ENCODE measurements at regions not wholly inside any gene's neighbourhood (a gene's known extent, or its start where the extent isn't known, plus 50 kb on each side); places are given as distances from the start of the nearest gene placed in this dataset.

DNA sequence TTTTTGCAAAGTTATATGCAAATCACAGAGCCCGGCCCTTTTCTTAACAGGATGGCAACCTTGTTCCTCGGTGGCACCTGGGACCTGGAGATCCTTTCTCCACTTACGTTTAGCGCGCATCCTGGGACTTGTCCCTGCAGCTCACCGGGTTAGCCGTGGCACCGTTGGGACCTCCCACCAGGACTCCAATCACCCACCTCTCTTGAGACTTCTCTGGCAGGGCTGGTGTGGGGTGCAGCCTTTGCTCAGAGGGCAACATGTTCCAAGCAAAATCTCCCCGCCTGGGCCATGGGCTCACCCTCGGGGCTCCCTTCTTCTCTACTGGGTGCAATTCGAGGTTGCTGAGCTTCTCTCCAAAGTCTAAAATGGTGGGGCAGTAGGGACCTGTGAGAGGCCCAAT is 211.9 kb upstream of the UMPS start:
- Mint-ChIP-seq H3K4me1 (no peaks in the 10 kb centered on the region), H3K9me3 (no peaks in the 10 kb centered on the region)

DNA sequence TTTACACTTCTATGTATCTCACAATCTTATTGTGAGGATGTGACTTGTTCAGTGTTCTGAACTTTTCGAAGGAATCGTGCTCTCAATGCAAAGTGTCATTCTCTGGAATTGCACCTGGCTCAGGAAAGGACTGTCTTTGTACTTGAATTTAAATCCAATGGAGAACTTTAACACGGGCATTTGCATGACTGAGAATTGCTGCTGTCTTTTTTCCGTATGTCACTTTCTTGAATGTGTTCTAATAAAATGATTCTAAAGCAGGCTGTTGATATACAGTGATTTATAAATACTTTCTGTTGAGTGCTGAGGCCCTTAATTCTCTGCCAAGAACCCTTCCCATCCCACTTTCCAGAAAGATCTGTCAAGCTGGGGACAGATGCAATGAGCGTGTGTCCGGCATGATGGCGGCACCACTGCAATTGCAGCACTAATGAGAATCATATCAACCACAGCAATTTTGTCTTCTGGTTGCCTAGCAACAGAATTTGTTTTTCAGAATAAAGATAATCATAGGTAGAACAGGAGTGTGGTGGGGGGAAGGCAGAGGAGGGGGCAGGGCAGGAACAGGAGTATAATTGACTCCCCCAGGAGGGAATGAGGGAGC is 210.6 kb upstream of the UMPS start:
- no peak for ATAC-seq
- H3K9me3 Mint-ChIP-seq = no peaks in the 10 kb centered on the region
- H3K27me3 Mint-ChIP-seq = peaks cover 29% of the 10 kb centered on the region
- H3K36me3 Mint-ChIP-seq = no peaks in the 10 kb centered on the region
- no peaks in the 10 kb centered on the region for H3K4me1 Mint-ChIP-seq
- no peak overlapping the region for H3K4me3 Mint-ChIP-seq
- no peak overlapping the region for H3K27ac Mint-ChIP-seq

More for the DNA sequence above, 211.9 kb upstream of the UMPS start:
- Mint-ChIP-seq H3K36me3 (no peaks in the 10 kb centered on the region), H3K27me3 (peaks cover 34% of the 10 kb centered on the region), H3K4me3 (no peak overlapping the region), H3K27ac (no peak overlapping the region)
- no peak for ATAC-seq

DNA sequence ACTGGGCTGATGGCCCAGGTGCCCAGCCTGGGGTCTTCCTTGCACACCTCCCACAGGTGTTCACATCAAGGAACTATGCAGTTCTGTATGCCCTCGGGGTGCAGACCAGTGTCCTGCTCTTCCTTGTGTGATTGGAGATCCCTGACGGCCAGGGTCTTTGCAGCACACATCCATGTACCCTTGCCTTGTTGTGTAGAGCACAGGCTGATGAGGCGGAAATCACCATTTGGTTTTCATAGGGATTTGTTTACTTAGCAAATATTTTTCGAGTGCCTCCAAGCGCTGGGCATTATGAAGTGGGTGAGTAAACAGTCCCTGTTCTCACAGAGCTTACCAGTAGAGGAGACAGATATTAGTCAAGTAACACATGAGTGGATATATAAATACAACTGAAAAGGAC is 209.3 kb upstream of the UMPS start:
- no peak for ATAC-seq
- Mint-ChIP-seq H3K4me1 (no peaks in the 10 kb centered on the region), H3K9me3 (peaks cover 5% of the 10 kb centered on the region), H3K4me3 (no peak overlapping the region), H3K36me3 (no peaks in the 10 kb centered on the region), H3K27me3 (peaks cover 29% of the 10 kb centered on the region), H3K27ac (no peak overlapping the region)

GRCh38 chr3:124522082-124522625 is 208.1 kb upstream of the UMPS start:
- no peak for ATAC-seq
- H3K36me3 Mint-ChIP-seq = no peaks in the 10 kb centered on the region
- H3K27me3 Mint-ChIP-seq = peaks cover 35% of the 10 kb centered on the region
- H3K9me3 Mint-ChIP-seq = peaks cover 5% of the 10 kb centered on the region
- no peaks in the 10 kb centered on the region for H3K4me1 Mint-ChIP-seq
- H3K4me3 Mint-ChIP-seq = no peak overlapping the region
- H3K27ac Mint-ChIP-seq = no peak overlapping the region

- Mint-ChIP-seq H3K4me3 (no peak overlapping the region), H3K36me3 (no peaks in the 10 kb centered on the region), H3K27ac (no peak overlapping the region), H3K9me3 (peaks cover 5% of the 10 kb centered on the region), H3K27me3 (peaks cover 24% of the 10 kb centered on the region), H3K4me1 (no peaks in the 10 kb centered on the region)
- ATAC-seq = no peak
These were observed 203.7 kb upstream of the UMPS start for GRCh38 chr3:124526601-124527000.

- no peak overlapping the region for H3K4me3 Mint-ChIP-seq
- no peaks in the 10 kb centered on the region for H3K4me1 Mint-ChIP-seq
- H3K27me3 Mint-ChIP-seq = peaks cover 34% of the 10 kb centered on the region
- H3K27ac Mint-ChIP-seq = no peak overlapping the region
- ATAC-seq = no peak
- peaks cover 4% of the 10 kb centered on the region for H3K9me3 Mint-ChIP-seq
- H3K36me3 Mint-ChIP-seq = no peaks in the 10 kb centered on the region
These were observed 200.3 kb upstream of the UMPS start for GRCh38 chr3:124529826-124530571.

- Mint-ChIP-seq H3K36me3 (no peaks in the 10 kb centered on the region), H3K4me3 (no peak overlapping the region), H3K4me1 (no peaks in the 10 kb centered on the region), H3K9me3 (no peaks in the 10 kb centered on the region), H3K27me3 (peaks cover 34% of the 10 kb centered on the region), H3K27ac (no peak overlapping the region)
- ATAC-seq = no peak
These were observed 199.3 kb upstream of the UMPS start for GRCh38 chr3:124530916-124531315.

DNA sequence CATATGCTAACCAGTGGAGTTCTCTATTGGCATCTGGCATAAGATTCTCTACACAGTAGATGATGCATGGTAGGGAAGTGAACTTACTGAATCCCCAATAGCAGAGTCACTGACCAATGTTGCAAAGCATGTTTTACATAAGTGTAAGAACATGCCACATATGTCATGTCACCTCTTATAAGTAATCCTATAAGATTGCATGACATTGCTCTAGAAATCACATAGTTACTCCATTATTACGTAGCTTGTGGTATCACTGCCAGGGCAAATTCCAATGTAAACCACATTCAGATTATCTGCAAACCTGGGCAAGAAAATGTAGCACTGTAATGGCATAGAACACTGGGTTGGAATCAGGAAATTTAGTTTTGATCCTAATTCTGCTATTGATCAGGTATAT is 198.2 kb upstream of the UMPS start:
- Mint-ChIP-seq H3K27me3 (peaks cover 29% of the 10 kb centered on the region), H3K27ac (no peak overlapping the region), H3K36me3 (no peaks in the 10 kb centered on the region), H3K4me1 (no peaks in the 10 kb centered on the region), H3K4me3 (no peak overlapping the region), H3K9me3 (no peaks in the 10 kb centered on the region)
- no peak for ATAC-seq

DNA sequence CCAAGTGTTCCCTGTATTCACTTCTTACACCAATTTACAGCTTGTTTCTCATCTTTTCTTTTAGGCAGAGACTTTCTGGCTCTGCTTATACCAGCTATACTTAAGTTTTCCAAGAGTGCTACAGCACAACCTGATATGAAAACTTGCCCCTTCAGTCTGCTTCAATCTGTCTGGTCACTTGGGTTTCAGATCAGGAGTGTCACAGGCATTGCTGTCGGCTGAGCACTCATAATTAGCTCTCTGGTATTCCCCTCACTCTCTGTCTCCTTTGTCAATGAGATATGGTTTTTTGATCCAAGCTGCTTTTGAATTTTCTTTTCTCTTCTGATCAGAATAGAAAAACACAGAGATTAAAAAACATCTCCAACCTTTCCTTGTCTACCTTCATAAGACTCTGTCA is 194.9 kb upstream of the UMPS start:
- H3K27ac Mint-ChIP-seq = no peak overlapping the region
- no peak for ATAC-seq
- H3K4me1 Mint-ChIP-seq = no peaks in the 10 kb centered on the region
- H3K9me3 Mint-ChIP-seq = no peaks in the 10 kb centered on the region
- peaks cover 13% of the 10 kb centered on the region for H3K27me3 Mint-ChIP-seq
- no peaks in the 10 kb centered on the region for H3K36me3 Mint-ChIP-seq
- H3K4me3 Mint-ChIP-seq = no peak overlapping the region

DNA sequence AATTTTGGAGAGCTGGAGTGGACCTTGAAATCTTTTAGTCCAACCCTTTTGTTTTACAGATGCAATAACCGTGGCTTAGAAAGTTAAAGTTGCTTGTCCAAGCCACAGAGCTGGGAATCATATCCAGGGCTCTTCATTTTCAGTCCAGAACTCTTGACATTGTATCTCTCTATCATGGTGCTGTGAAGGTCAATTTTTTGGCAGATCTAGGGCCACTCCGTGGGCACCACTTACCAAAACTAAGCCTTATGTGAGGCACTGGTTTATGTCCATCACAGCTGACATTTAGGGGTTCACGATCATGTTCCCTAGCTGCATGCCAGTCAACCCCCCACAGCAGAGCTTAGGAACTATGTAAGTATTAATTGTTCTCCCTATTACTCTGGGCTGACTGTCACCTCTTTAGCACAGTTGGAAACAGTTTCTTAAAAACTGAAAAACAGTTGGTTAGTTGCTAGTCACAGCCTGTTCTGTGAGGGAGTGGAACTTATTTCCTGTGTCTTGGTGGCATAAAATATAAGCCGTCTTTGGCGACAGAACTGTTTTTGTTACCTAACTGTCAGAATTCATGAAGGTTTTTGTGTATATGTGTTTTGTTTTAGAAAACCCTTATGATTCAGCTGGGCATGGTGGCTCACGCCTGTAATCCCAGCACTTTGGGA is 189.6 kb upstream of the UMPS start:
- no peak for ATAC-seq
- H3K9me3 Mint-ChIP-seq = no peaks in the 10 kb centered on the region
- H3K27me3 Mint-ChIP-seq = no peaks in the 10 kb centered on the region
- no peaks in the 10 kb centered on the region for H3K4me1 Mint-ChIP-seq
- no peak overlapping the region for H3K27ac Mint-ChIP-seq
- no peak overlapping the region for H3K4me3 Mint-ChIP-seq
- no peaks in the 10 kb centered on the region for H3K36me3 Mint-ChIP-seq

DNA sequence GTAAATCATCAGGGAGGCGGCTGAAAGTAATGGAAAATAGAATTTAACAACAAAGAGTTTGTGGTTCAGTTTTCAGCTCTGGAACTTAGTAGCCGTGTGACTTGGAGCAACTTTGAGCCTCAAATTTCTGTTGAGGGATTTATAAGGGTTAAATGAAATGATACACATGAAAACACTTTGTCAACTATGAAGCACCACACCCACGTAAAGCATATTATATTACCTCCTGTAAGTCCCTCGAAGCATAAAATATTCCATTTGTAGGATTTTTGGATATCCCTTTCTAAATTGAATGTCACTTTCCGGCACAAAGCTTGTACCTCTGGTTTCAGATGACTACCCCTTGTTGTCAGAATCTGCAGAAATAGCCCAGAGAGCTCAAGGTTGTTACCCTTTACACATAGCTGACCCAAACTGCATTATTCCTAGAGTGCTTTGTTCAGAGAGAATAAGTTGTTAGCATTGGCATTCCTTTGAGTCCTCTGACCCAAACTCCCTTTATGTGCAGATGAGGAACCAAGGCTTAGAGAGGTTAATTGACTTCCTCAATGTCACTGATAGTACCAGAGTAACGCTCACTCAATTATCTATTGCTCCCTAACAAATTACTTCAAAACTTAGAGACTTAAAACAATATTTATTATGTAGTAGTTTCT is 187.9 kb upstream of the UMPS start:
- Mint-ChIP-seq H3K27me3 (no peaks in the 10 kb centered on the region), H3K9me3 (no peaks in the 10 kb centered on the region), H3K36me3 (no peaks in the 10 kb centered on the region), H3K4me3 (no peak overlapping the region), H3K27ac (no peak overlapping the region), H3K4me1 (no peaks in the 10 kb centered on the region)
- no peak for ATAC-seq

GRCh38 chr3:124545891-124546290 is 184.4 kb upstream of the UMPS start:
- H3K27me3 Mint-ChIP-seq = no peaks in the 10 kb centered on the region
- no peak for ATAC-seq
- H3K4me1 Mint-ChIP-seq = no peaks in the 10 kb centered on the region
- no peaks in the 10 kb centered on the region for H3K9me3 Mint-ChIP-seq
- no peaks in the 10 kb centered on the region for H3K36me3 Mint-ChIP-seq
- H3K4me3 Mint-ChIP-seq = no peak overlapping the region
- H3K27ac Mint-ChIP-seq = no peak overlapping the region

DNA sequence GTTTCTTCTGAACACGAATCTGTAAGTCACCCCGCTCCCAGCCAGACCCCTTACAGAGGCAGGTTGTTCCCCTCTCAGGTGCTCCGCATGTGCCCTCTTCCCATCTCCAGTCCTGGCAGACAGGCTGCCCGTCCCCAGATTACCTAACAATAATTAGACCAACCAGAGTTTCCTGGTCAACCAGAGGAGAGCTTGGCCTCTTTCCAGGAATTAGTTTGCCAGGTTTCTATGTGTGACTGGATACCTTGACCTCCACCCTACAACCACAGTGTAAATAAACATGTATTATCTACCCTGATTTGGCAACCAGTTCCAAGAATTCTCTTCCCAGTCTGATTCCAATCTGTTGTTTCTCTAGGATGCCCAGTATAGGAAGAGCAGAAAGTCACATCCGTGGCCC is 178.0 kb upstream of the UMPS start:
- H3K36me3 Mint-ChIP-seq = no peaks in the 10 kb centered on the region
- no peaks in the 10 kb centered on the region for H3K9me3 Mint-ChIP-seq
- peaks cover 21% of the 10 kb centered on the region for H3K27me3 Mint-ChIP-seq
- H3K4me1 Mint-ChIP-seq = no peaks in the 10 kb centered on the region
- H3K27ac Mint-ChIP-seq = no peak overlapping the region
- H3K4me3 Mint-ChIP-seq = no peak overlapping the region
- ATAC-seq = no peak

- no peak for ATAC-seq
- Mint-ChIP-seq H3K36me3 (no peaks in the 10 kb centered on the region), H3K27me3 (peaks cover 28% of the 10 kb centered on the region), H3K4me1 (no peaks in the 10 kb centered on the region), H3K27ac (no peak overlapping the region), H3K4me3 (no peak overlapping the region), H3K9me3 (no peaks in the 10 kb centered on the region)
These were observed 177.1 kb upstream of the UMPS start for GRCh38 chr3:124553178-124553577.

- H3K36me3 Mint-ChIP-seq = no peaks in the 10 kb centered on the region
- no peak overlapping the region for H3K4me3 Mint-ChIP-seq
- H3K27ac Mint-ChIP-seq = no peak overlapping the region
- ATAC-seq = no peak
- no peaks in the 10 kb centered on the region for H3K9me3 Mint-ChIP-seq
- H3K4me1 Mint-ChIP-seq = no peaks in the 10 kb centered on the region
- peaks cover 50% of the 10 kb centered on the region for H3K27me3 Mint-ChIP-seq
These were observed 173.6 kb upstream of the UMPS start for GRCh38 chr3:124556636-124557035.

Data from stimulated activated memory B cell treated with anti-CD40 and anti-IgM and Interleukin-4, amounts not matched to agents 10 μg/mL and 1 μg/mL and 100 μg/mL, for 72 hours (primary cell).